CD14-positive monocyte (primary cell): ENCODE measurements at regions not wholly inside any gene's neighbourhood (a gene's known extent, or its start where the extent isn't known, plus 50 kb on each side); places are given as distances from the start of the nearest gene placed in this dataset.

Experiments
- DNase-seq, 3 donors: peaks; one replicate each; pipeline ENCODE4 v3.0.0-alpha.2; 2011 to 2022
- H2AFZ ChIP-seq: 2 replicates; pipeline ENCODE4 v1.6.0; 2012; ENCODE audit warnings: mild to moderate bottlenecking, low read depth, low read length, inconsistent platforms; ENCODE audit not compliant: insufficient read depth, poor library complexity, severe bottlenecking
- H3K27ac ChIP-seq, 2 donors: 1 replicate in 1 of 2; 2 replicates in 1 of 2; pipeline ENCODE4 v1.5.1; 2012 to 2013; ENCODE audit warnings: low read length in 2 of 2, control low read depth in 1 of 2, inconsistent platforms in 1 of 2, low read depth in 1 of 2, mild to moderate bottlenecking in 1 of 2
- H3K27me3 ChIP-seq, 2 donors: one replicate each; pipeline versions ENCODE4 v1.6.0 to v1.6.1; 2011 to 2013; ENCODE audit warnings: low read length in 2 of 2; ENCODE audit not compliant: control insufficient read depth in 2 of 2, insufficient read depth in 2 of 2
- H3K36me3 ChIP-seq, 2 donors: replicated peaks in 1 of 2; 1 replicate in 1 of 2; 2 replicates in 1 of 2; pipeline versions ENCODE4 v1.5.1 to v1.6.1; 2012 to 2013; ENCODE audit warnings: low read length in 2 of 2, control low read depth in 1 of 2, inconsistent platforms in 1 of 2, mild to moderate bottlenecking in 1 of 2; ENCODE audit not compliant: insufficient read depth in 2 of 2, control insufficient read depth in 1 of 2
- H3K4me1 ChIP-seq, 2 donors: 1 replicate in 1 of 2; 2 replicates in 1 of 2; pipeline versions ENCODE4 v1.5.1 to v1.6.1; 2012 to 2013; ENCODE audit warnings: low read length in 2 of 2, control low read depth in 1 of 2, inconsistent platforms in 1 of 2, mild to moderate bottlenecking in 1 of 2, moderate library complexity in 1 of 2; ENCODE audit not compliant: insufficient read depth in 2 of 2, control insufficient read depth in 1 of 2
- H3K4me2 ChIP-seq: replicated peaks from 2 replicates; pipeline ENCODE3; 2012; ENCODE audit warnings: low read length, moderate library complexity, mild to moderate bottlenecking; ENCODE audit not compliant: poor library complexity, severe bottlenecking; ENCODE audit errors: extremely low read depth
- H3K4me3 ChIP-seq, 3 experiments: fragments of 200-600 bp in 1 of 3; sonication (generic) in 1 of 3; replicated peaks in 1 of 3; 1 replicate in 2 of 3; 2 replicates in 1 of 3; pipeline ENCODE4 v1.5.1; 2011 to 2013; ENCODE audit warnings: low read length in 3 of 3, mild to moderate bottlenecking in 3 of 3, control low read depth in 2 of 3, low read depth in 2 of 3, inconsistent platforms in 1 of 3, moderate library complexity in 1 of 3
- H3K79me2 ChIP-seq: 2 replicates; pipeline ENCODE4 v1.6.0; 2012; ENCODE audit warnings: mild to moderate bottlenecking, control low read depth, inconsistent platforms, low read length, moderate library complexity; ENCODE audit not compliant: insufficient read depth
- H3K9ac ChIP-seq: 2 replicates; pipeline ENCODE4 v1.6.0; 2017; ENCODE audit warnings: low read length, mild to moderate bottlenecking; ENCODE audit not compliant: insufficient read depth, poor library complexity, severe bottlenecking
- H3K9me3 ChIP-seq, 2 donors: replicated peaks in 1 of 2; 1 replicate in 1 of 2; 2 replicates in 1 of 2; pipeline versions ENCODE4 v1.5.1 to v1.6.1; 2012 to 2013; ENCODE audit warnings: low read length in 2 of 2, control low read depth in 1 of 2; ENCODE audit not compliant: control insufficient read depth in 1 of 2, insufficient read depth in 1 of 2
- H4K20me1 ChIP-seq: 2 replicates; pipeline ENCODE4 v1.6.0; 2012; ENCODE audit warnings: mild to moderate bottlenecking, low read length, control low read depth, moderate library complexity; ENCODE audit not compliant: insufficient read depth
- H3K27ac Mint-ChIP-seq, 7 donors: one replicate each; pipeline ENCODE4 v1.8.0; 2020; ENCODE audit warnings: mild to moderate bottlenecking in 7 of 7, mixed read lengths in 7 of 7, moderate library complexity in 6 of 7, inconsistent platforms in 2 of 7
- H3K27me3 Mint-ChIP-seq, 3 donors: one replicate each; pipeline ENCODE4 v1.8.0; 2021 to 2022; ENCODE audit warnings: low read depth in 3 of 3, mild to moderate bottlenecking in 3 of 3, mixed read lengths in 3 of 3, moderate library complexity in 3 of 3, inconsistent platforms in 1 of 3
- H3K36me3 Mint-ChIP-seq, 2 donors: one replicate each; pipeline ENCODE4 v1.8.0; 2020; ENCODE audit warnings: mixed read lengths in 2 of 2, inconsistent platforms in 1 of 2, mild to moderate bottlenecking in 1 of 2
- H3K4me1 Mint-ChIP-seq: one replicate; pipeline ENCODE4 v1.8.0; 2020; ENCODE audit warnings: mild to moderate bottlenecking, mixed read lengths
- H3K4me3 Mint-ChIP-seq, 2 donors: one replicate each; pipeline ENCODE4 v1.8.0; 2020; ENCODE audit warnings: mild to moderate bottlenecking in 2 of 2, mixed read lengths in 2 of 2, moderate library complexity in 1 of 2
- H3K9me3 Mint-ChIP-seq, 7 donors: one replicate each; pipeline ENCODE4 v1.8.0; 2020 to 2022; ENCODE audit warnings: mixed read lengths in 7 of 7, mild to moderate bottlenecking in 6 of 7, moderate library complexity in 6 of 7, inconsistent platforms in 2 of 7
- CTCF ChIP-seq: fragments of 200-600 bp; IDR thresholded peaks from one replicate; pipeline ENCODE4 v1.8.0; 2022; ENCODE audit warnings: antibody characterized with exemption, mild to moderate bottlenecking
- WGBS: methylation state at CpG from one replicate; pipeline ENCODE4 v1.1.5; 2013; ENCODE audit warnings: missing lambda C conversion rate; ENCODE audit not compliant: insufficient coverage; 5-methylcytosine and 5-hydroxymethylcytosine counted together
- intact Hi-C, 2 donors: fragments of 100-400 bp; cut with micrococcal nuclease; formaldehyde crosslinking; loops; one replicate each; pipeline versions ENCODE4 v1.15.0 to v1.15.1; 2023

GRCh38 chr7:69395061-69395714 lies 203.1 kb upstream of the AUTS2 start:
- Histone ChIP-seq H4K20me1 (no peaks in the 10 kb centered on the region), H2AFZ (no peak overlapping the region), H3K4me3 (no peak overlapping the region), H3K4me2 (no peak overlapping the region), H3K27ac (no peak overlapping the region), H3K27me3 (no peaks in the 10 kb centered on the region), H3K9ac (no peak overlapping the region), H3K79me2 (no peaks in the 10 kb centered on the region), H3K4me1 (no peaks in the 10 kb centered on the region), H3K9me3 (no peaks in the 10 kb centered on the region), H3K36me3 (no peaks in the 10 kb centered on the region)
- Mint-ChIP-seq H3K36me3 (no peaks in the 10 kb centered on the region), H3K9me3 (peaks cover 0 to 5% (median 2%) of the 10 kb centered on the region in 7 donors), H3K4me3 (no peak overlapping the region), H3K27ac (no peak overlapping the region), H3K27me3 (peaks cover 0 to 3% (median 2%) of the 10 kb centered on the region in 3 donors), H3K4me1 (no peaks in the 10 kb centered on the region)
- intact Hi-C loops = no loop called here
- 81% methylated on average over 6 of the region's 8 CpGs for WGBS
- no peak for TF ChIP-seq CTCF
- DNase-seq = no peak

- Histone ChIP-seq H3K9ac (no peak overlapping the region), H3K4me3 (no peak overlapping the region), H3K4me1 (no peaks in the 10 kb centered on the region), H3K9me3 (no peaks in the 10 kb centered on the region), H3K4me2 (no peak overlapping the region), H4K20me1 (no peaks in the 10 kb centered on the region), H3K27me3 (no peaks in the 10 kb centered on the region), H3K27ac (no peak overlapping the region), H2AFZ (no peak overlapping the region), H3K36me3 (no peaks in the 10 kb centered on the region), H3K79me2 (no peaks in the 10 kb centered on the region)
- DNase-seq = no peak
- intact Hi-C loops = no loop called here
- WGBS = no CpG with 5 or more reads among the region's 4 CpGs
- Mint-ChIP-seq H3K27ac (no peak overlapping the region), H3K4me1 (no peaks in the 10 kb centered on the region), H3K9me3 (peaks cover 0 to 5% (median 2%) of the 10 kb centered on the region in 7 donors), H3K4me3 (no peak overlapping the region), H3K36me3 (no peaks in the 10 kb centered on the region), H3K27me3 (peaks cover 2 to 5% (median 4%) of the 10 kb centered on the region in 3 donors)
- no peak for TF ChIP-seq CTCF
Observed at GRCh38 chr7:69398986-69399385, 199.3 kb upstream of the AUTS2 start.
